NCI-H2196 (cell line): ENCODE measurements at regions not wholly inside any gene's neighbourhood (a gene's known extent, or its start where the extent isn't known, plus 50 kb on each side); places are given as distances from the start of the nearest gene placed in this dataset.
"Not testable (repeated sequence)": the region's sequence is repeated elsewhere in the genome, so short reads cannot be mapped to it uniquely, and the experiment has no call there.

Experiments
- DNase-seq: peaks from one replicate; lab custom pipeline; 2025; ENCODE audit not compliant: unreplicated experiment; lab: John Stamatoyannopoulos, UW

DNA sequence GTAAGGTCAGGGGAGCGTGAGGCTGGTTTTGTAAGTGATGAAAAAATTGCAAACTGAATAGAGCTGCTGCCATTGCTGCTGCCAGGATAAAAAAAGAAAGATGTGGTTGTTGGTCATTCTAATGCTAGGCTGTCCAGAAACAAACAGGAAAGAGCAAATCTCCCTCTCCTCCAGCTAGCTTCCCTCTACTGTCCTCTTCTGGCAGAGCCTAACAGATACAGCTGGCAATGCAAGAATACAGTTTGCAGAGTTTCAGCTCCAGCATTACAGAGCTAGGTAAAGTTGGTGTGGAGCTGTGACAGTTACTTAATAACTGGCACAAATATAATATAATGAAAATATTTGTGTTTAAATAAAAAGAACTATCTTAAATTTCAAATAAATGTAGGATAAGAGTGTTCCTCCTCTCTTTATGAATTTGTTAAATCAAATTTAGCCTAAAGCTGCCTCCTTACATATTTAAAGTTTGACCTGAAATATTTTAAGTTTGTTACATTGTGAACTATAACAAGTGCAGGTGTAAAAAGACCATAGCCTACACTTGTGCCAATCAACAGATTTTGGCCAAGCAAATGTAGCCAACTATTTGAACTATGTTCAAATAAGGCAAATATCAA lies 407.7 kb downstream of the SH2D4B start:
- DNase-seq, result no peak

DNA sequence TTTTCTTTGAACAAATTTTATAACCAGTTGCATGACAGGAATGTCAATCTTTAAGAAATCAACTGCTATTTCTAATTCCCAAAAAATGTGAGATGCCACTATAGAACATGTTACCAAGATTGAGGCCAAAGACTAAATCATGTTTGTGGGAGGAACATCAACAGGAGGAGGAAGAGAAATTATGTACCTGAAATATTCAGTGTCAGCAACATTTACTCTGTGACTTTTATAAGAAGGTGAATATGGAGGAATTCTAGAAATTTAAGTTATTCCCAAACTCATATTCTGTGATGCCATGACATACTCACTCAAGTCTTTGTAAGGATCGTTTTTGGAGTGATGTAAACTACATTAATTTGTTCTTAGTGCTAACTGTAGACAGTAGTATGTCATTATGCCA lies 408.4 kb downstream of the SH2D4B start:
- DNase-seq, result no peak

DNA sequence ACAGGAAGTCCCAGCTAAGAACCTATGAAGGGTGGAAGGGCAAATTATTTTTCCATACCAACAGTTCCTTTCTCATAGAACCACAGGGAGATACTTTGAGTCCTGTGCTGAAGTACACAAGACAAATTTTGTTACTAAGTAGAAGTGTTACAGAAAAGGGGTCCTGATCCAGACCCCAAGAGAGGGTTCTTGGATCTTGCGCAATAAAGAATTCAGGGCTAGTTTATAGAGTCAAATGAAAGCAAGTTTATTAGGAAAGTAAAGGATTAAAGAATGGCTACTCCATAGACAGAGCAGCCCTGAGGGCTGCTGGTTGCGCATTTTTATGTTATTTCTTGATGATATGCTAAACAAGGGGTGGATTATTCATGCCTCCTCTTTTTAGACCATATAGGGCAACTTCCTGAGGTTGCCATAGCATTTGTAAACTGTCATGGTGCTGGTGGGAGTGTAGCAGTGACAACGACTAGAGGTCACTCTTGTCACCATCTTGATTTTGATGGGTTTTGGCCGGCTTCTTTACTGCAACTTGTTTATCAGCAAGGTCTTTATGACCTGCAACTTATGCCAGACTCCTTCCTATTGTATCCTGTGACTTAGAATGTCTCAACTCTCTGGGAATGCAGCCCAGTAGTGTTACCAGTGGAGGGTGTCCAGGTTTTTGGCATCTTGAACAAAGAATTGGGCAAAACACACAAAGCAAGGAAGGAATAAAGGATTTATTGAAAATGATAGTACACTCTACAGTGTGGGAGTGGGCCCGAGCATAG lies 409.4 kb downstream of the SH2D4B start:
- no peak for DNase-seq

DNA sequence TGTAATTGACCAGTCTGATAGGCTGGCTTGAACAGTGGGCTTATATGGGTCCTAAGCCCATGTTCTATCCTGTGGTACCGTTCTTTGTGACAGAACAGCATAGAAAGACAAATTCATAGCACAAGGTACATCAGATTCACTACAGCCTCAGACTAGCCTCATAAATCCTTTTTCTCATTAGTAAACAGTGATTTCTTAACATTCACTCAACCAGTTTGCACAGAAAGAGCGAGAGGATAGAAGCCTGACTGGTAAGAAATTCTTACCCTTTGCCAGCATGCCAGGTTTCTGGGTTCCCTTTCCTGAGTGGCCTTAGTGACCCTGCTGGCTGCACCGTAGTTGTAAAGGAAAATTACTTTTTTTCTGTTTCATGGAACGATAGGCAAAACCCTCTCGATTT lies 412.1 kb downstream of the SH2D4B start:
- DNase-seq, result no peak

DNA sequence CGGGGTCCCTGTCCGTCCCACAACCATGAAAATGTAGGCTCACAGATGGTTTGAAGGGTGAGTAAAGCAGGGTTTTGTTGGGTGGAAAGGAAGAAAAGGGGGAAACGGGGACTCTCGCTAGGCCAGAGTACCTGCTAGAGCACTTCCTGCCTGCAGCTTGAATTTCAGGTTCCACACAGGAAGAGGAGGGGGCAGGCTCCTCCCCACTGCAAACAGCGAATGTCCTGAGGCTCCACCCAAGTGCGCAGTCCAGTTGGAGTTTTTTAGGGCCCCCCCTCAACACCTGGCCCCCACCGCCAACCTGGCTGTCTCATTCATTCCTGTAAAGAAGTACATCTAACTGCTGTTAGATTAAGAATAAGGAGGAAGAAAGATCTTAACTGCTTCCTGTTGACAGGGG lies 414.7 kb downstream of the SH2D4B start:
- DNase-seq, result no peak

DNA sequence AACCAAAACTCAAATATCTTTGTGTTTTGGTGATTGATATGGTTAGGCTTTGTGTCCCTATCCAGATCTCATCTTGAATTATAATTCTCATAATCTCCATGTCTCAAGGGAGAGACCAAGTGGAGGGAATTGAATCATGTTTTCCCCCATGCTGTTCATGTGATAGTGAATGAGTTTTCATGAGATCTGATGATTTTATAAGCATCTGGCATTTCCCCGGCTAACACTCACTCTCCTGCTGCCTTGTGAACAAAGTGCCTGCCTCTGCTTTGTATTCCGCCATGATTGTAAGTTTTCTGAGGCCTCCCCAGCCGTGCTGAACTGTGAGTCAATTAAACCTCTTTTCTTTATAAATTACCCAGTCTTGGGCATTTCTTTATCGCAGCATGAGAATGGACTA lies 419.5 kb downstream of the SH2D4B start:
- no peak for DNase-seq

DNA sequence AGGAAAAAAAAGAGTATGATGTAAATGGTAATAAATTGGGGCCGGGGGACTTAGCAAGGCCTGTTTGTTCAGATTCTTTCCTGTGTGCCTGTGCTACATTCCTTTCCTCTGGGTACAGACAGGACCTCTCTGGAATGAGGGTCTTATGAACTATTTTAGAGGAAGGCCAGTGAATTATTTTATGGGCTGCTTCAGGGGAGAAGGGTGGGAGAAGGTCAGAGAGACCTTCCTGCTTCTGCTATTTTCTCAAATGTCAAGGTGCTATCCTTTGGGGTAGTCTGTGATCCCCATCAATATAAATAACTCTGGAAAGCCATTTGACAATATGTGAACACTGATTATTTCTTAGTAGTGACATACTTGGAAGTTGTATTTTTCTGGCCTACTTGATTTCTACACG lies 426.5 kb downstream of the SH2D4B start:
- DNase-seq, result no peak

DNA sequence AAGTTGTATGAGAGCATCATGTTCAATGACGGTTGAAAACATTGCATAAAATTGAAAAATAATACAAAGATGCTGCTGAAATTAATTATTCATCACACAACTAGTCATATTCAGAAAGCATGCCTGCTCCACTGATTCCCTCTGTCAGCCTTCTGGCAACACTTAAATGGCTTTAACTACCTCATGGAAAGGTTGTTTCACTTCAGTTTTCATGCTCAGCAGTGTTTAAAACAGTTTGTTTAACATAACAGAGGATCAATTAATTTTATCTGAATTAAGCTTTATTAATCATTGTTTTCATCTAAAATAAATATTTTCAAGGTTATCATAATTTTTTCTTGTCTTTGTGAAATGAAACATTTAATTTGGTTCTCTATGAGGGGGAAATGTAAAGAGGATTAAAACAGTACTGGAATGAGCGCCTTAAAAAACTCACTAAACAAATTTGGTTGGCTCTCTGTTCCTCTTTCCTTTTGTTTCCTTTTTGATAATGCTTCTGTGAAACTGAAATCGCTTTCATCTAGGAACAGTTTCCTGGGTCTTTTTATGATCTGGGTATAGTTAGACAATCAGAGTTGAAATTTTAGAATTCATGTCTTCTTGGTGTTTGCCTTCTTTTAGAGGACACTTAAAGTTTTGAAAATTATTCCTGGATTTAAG lies 427.4 kb downstream of the SH2D4B start:
- DNase-seq, result no peak

DNA sequence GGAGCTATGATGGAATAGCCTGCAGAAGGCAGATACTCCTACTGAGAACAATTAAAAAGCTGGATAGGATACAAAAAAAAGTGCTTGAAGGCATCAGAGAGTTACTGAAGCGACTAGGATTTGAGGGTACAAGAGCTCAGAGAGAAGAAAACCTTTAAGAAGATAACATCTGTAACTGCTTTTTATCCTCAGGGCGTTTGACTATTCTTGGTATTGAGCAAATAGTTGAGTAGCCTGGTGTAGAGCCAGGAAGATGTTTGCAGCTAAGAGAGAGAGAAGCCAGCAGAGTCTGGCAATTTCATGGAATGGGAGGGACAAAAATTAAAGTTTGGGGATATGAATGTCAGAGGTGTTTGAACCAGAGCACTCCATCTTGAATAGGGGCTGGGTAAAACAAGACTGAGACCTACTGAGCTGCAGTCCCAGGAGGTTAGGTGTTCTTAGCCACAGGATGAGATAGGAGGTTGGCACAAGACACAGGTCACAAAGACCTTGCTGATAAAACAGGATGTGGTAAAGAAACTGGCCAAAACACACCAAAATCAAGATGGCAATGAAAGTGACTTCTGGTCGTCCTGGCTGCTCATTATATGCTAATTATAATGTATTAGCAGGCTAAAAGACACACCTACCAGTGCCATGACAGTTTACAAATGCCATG lies 428.8 kb downstream of the SH2D4B start:
- DNase-seq, result no peak

DNA sequence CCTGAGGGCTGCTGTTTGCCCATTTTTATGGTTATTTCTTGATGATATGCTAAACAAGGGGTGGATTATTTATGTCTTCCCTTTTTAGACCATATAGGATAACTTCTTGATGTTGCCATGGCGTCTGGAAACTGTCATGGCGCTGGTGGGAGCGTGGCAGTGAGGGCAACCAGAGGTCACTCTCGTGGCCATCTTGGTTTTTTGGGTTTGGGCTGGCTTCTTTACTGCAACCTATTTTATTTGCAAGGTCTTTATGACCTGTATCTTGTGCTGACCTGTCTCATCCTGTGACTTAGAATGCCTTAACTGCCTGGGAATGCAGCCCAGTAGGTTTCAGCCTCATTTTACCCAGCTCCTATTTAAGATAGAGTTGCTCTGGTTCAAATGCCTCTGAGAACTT lies 429.7 kb downstream of the SH2D4B start:
- DNase-seq, result not testable (repeated sequence)

DNA sequence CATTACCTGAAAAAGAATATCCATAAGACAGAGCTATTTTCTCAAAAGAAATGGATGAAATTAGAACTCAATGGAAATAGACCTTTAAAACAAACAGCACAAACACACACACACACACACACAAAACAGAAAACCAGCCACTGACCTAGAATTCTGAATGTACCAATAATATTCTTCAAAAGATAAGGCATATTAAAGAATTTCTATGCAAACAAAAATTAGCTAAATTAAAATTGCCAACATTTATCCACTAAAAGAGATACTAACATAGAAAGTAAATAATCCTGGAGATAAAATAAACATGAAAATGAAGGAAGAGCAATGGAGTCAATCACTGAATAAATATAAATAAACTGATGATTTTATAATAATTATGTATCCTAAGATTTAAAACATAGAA lies 431.2 kb downstream of the SH2D4B start:
- no peak for DNase-seq

DNA sequence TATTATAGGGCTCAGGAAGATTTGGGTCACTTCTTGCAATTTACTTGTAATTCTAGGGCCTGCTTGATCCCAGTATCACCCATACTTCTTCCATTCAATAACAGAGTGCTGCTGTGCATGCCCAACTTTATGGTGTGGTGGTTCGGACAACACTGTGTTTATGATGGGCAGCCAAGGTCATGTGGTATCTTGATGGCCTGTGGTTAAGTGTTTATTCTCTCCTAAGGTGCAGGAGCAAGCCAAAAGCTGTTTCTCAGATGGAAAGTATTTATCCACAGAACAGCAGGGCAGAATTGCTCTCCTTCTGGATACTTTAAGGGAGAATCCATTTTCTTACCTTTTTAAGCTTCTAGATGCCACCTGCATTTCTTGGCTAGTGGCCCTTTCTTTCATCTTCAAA lies 433.8 kb downstream of the SH2D4B start:
- no peak for DNase-seq

DNA sequence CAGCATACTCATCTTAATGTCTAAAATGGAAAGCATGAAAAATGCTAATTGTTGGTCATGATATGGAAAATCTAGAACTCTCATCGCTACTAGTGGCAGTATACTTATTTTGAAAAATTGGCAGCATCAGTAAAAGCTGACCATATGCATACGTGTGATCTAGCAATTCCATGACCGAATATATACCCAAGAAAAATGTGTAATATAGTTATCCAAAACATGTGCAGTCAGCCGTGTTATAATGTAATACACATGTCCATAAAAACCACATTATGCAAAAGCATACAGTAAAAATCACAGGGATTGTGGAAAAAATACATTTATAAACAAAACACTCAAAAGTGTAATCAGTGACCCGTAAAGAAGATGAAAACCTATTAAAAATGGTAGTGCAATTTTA lies 439.0 kb downstream of the SH2D4B start:
- DNase-seq, result no peak

DNA sequence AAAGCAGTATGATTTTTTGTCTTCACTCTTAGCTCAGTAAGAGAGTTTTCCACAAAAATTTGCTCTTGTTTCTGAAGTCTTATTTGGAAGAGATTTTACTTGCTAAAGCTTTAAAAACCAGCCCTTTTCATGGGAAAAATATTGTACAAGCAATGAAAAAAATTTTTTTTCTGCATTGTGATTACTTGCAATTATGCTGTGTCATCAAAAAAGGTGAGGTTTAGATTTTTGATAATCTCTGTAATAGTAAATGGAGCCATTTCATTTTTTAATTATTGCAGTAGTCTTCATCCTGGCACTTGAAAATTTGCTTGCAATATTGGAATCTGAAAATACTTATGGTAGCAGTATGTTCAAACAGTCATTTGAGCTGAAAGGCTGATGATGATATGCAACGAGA lies 447.4 kb downstream of the SH2D4B start:
- no peak for DNase-seq

DNA sequence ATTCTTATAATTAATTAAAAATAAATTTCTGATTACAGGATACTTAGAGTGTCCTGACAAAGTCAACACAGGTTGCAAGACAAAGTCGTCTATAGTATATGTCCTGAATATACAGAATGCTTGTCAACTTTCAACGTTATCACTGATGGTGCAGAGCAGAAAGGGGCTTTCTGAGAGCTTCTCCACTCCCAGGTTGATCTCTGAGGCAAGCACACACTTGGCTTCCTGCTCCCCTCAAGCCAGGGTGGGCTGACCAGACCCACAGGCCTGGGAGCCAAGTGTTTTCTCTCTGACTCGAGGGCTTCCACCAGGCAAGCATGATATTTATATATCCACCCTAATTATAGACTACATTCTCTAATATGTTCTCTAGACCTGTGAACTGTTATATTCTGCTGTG lies 448.9 kb downstream of the SH2D4B start:
- DNase-seq, result no peak

DNA sequence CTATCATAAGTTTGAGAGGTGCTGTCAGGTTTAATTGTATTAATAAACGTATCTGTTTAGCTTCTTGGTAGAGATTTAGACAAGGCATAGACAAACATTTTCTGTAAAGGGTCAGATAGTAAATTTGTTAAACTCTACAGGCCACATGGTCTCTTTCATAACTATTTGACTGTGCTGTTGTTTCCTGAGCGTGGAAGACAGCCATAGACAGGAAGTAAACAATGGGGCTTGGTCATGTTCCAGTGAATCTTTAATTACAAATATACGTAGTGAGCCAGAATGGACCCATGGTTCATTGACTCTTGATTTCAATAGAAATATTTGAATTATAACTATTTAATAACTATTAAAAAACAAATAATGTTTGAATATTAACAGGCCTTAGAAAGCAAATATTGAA lies 451.1 kb downstream of the SH2D4B start:
- DNase-seq, result no peak

DNA sequence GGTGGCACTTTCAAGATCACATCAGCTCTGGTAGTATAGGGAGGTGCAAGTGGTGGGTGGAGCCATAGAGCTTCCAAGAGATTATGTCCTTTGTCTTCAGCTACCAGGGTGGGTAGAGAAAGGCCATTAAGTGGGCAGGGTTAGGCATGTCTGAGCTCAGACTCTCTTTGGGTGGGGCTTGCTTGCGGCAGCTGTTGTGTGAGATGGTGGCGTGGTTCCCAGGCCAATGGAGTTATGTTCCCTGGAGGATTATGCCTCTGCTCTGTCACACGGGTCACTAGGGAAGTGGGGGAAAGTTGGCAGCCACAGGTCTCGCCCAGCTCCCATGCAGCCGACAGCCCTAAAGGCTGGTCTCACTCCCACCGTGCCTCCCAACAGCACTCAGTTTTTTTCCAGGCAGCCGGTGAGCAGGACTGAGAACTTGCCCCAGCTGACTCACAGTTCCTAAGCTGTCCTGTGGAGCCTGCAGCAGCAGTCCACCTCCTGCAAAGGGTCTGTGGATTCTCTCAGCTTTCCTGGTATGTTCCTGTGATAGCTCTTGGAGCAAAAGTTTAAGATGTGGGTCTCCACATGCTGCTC lies 459.0 kb downstream of the SH2D4B start:
- no peak for DNase-seq

DNA sequence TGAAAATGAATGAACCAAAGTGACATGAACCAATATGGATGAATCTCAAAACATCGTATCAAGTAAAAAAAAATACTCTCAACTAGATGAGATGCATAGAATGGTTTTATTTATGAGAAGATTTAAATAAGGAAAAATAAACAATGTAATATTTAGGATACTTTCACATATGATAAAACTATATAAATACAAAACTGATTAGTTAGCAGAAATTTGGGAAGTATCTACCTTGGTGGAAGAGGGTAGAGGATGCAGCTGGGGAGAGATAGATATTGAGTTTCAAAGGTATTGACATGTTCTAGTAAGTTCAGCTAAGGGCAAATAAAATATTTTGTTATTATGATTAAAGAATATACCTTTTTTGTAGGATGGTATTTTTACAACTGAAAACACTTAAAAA lies 463.1 kb downstream of the SH2D4B start:
- no peak for DNase-seq

DNA sequence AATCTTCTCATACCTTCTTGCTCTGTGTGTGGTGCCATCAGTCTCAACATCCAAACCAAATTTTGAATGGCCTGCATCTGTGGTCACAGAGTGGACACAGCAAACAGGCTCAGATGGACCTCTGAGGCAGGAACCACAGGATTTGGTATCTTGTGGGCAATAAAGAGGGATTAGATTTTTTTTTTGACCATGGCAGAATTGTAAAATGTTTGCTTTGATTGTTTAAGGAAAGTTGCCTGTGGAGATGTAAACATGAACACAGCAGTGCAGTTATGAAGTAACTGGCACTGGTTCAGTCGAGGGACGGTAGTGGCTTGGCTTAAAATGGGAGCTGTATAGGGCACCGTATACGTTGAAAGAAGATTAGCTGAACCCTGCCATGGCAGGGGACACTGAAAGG lies 464.7 kb downstream of the SH2D4B start:
- DNase-seq, result no peak

DNA sequence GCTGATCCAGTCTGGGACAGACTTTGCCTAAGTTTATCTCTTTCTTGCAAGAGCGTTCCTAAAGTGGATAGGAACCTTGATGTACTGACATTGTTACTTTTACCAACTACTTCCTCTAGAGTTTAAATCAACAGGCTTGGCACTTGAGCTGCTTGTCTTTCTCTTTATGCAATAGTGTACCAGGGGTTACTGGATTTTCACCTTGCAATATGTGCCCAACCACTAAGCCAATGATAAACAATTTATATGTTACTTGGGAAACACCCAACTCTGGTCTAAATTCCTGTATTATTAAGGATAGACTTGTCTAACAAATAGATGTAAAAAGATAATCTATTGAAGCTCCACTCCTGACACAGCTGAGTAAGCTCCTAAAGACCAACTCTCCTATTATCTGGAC lies 470.2 kb downstream of the SH2D4B start:
- DNase-seq, result no peak

DNA sequence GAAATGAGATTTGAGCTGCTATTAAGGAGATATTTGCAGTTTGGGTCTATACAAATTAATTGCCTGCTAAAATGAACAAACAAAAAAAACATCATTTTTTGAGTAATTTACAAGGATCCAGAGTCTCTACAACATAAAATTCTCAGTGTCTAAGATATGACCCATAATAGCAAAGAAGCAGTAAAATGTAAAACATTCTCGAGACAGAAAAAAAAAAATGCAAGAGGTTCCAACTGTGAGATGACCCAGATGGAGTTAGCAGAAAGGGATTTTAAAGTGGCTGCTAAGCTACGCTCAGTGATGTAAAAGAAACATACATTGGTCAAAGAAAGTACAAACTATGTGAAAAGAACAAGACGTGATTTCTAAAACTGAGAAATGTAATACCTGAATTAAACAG lies 471.0 kb downstream of the SH2D4B start:
- DNase-seq, result no peak

DNA sequence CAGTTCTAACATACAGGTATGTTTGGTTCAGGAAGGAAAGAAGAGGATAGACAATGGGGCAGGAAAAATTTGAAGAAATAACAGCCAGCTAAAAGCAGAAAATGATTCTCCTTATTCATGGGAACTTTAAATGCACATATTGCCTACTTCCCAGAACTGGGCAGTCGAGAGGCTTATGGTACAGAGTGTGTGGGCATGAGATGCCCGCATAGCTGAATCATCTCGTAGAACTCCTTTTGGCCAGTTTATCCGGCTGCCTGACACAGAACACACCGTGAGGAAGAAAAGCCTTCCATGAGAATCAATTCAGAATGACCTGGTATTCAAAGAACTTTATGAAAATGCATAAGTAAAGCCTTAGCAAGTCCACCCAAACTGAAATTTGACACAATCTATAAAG lies 471.6 kb downstream of the SH2D4B start:
- DNase-seq, result no peak
